ENCODE measurements at regions not wholly inside any gene's neighbourhood (a gene's known extent, or its start where the extent isn't known, plus 50 kb on each side); places are given as distances from the start of the nearest gene placed in this dataset.
"Not testable (repeated sequence)": the region's sequence is repeated elsewhere in the genome, so short reads cannot be mapped to it uniquely, and the experiment has no call there.

DNA sequence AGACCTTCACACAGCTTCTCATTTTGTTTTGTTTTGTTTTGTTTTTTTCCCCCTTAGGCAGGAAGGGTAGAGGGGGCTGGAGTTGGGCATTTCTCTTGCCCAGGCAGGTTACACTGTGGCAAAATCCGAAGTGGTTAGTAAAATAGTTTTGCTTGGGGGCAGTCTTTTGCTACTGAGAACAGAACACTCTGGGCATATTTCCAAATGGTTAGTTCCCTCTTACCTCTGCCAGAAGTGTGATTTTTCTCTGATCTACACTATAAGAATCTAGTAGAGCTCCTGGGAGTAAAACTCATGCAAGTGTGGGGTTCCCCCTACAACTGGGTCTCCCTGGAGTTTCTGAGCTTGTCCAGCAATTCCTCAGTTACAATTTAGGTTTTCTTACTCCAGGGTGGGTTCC is 61.7 kb downstream of the NPS start:
- no peak for DNase-seq (ENCODE audit: low read depth)

- no peak for DNase-seq (ENCODE audit: low read depth)
Observed at GRCh38 chr10:127614484-127615017, 65.4 kb downstream of the NPS start.

- no peak for DNase-seq (ENCODE audit: low read depth)
Observed at GRCh38 chr10:127618797-127619196, 69.7 kb downstream of the NPS start.

- DNase-seq (ENCODE audit: low read depth) = peak; percentile 52
Observed at GRCh38 chr10:127619546-127620325, 70.6 kb downstream of the NPS start.

- DNase-seq (ENCODE audit: low read depth) = no peak
Observed at GRCh38 chr10:127635882-127636281, 86.8 kb downstream of the NPS start.

DNA sequence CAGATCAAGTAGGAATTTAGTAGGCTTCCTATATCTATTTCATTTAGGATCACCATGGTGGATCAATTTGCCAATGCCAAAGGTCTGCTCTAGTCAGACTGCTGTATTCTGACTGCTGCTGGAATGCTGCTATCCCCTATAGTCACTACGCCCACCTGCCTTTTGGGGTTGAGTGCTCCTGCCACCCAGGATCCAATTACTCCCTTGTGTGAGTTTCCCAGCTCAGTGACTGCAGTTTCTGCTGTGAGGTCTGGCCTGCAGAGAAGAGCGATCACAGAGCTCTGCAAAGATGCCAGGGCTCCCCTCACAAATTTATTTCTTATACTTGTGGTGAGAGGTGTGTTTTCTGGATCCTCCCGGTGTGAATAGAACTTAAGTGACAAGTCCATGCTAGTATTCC is 88.1 kb upstream of the FOXI2 start:
- DNase-seq (ENCODE audit: low read depth) = no peak

DNA sequence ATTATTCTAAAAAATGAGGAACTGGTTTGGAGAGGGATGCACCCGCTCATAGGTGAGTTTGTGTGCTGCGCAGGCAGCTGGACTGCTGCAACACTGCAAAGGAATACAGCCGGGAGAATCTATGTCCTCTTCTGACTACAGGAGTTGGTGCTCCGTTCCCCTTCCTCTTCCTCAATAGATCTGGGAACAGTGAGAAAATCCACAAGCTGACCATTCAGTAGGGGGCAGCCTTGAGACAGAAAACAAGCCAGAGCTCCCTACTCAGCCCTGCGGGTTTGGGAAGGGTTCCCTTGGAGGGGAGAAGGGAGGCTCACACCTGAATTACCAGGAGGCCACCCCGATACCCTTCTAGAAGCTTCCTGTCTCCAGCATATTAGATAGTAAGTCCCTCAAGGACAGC is 87.3 kb upstream of the FOXI2 start:
- peak; percentile 1 for DNase-seq (ENCODE audit: low read depth)

DNA sequence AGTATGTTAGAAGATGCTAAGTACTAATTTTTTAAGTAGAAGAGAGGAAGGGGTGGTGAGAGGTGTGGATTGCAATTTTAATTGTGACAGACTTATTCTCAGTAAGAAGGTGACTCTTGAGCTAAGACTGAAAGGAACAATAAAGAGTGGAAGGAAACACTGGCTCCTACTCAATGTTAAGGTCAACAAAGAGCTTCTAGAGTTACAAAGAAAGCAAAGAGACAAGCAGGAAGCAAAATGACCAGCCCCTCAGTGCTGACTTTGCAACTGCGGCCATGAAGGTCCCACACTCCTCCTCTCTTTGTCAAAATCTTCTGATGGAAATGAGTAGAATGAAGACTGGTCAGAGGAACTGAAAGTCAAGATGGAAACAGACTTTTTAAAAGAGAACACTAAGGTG is 79.9 kb upstream of the FOXI2 start:
- DNase-seq (ENCODE audit: low read depth) = no peak

DNA sequence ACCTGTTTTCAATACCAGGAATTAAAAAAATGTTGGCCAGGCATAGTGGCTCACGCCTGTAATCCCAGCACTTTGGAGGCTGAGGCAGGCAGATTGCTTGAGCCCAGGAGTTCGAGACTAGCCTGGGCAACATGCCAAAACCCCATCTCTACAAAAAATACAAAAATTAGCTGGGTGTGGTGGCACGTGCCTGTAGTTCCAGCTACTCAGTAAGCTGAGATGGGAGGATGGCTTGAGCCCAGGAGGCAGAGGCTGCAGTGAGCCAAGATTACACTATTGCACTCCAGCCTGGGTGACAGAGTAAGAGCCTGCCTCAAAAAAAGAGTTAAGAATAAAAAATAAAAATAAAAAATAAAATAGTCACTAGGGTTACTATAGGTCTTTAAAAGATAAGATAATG is 60.6 kb upstream of the FOXI2 start:
- DNase-seq (ENCODE audit: low read depth) = not testable (repeated sequence)

DNA sequence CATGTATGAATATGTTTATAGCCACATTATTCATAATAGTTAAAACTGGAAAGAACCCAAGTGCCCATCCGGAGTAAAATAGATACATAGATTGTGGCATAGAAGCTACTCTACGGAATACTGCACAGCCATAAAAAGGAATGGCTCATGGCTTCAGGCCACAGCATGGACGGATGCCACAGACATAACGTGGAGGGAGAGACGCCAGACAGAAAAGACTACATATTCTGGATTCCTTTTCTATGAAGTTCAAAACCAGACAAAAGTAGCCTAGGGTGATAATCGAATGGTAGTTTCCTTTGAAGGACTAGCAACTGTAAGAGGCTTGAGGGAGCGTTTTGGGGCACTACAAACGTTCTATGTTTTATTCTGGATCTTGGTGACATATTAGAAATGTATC is 58.9 kb upstream of the FOXI2 start:
- DNase-seq (ENCODE audit: low read depth) = no peak

- no peak for DNase-seq (ENCODE audit: low read depth)
Observed at GRCh38 chr10:127679642-127680255, 57.2 kb upstream of the FOXI2 start.
